ENCODE measurements at regions not wholly inside any gene's neighbourhood (a gene's known extent, or its start where the extent isn't known, plus 50 kb on each side); places are given as distances from the start of the nearest gene placed in this dataset.

DNA sequence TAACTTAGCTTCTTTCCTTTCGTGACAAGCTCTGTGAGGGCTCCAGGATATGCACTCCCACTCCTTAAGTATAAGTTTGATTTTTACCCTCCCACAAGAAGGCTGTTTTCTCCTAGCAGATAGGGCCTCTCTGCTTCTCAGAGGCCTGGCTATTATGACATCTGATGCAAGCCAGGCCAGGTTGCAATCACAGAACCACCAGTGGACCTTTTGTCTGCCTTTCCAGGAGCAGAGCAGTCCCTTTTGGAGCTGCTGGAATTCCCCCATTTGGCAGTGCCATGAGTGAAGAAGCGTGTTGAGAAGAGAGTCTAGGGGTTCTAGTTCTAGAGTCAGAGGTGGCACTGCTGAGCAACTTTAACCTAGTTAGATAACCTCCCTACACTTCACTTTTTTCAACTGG lies 1004.3 kb upstream of the SEMA6D start:
- no peak overlapping the region for H3K27ac ChIP-seq (ENCODE audit: low read depth, low read length)
- no peak overlapping the region for H3K4me3 ChIP-seq (ENCODE audit: low read length)
- Mint-ChIP-seq H3K27ac (no peak overlapping the region), H3K36me3 (no peaks in the 10 kb centered on the region), H3K4me1 (no peaks in the 10 kb centered on the region), H3K9me3 (peaks cover 0 to 21% (median 7%) of the 10 kb centered on the region in 5 donors), H3K27me3 (no peaks in the 10 kb centered on the region), H3K4me3 (no peak overlapping the region)
- no peaks in the 10 kb centered on the region for H3K4me1 ChIP-seq (ENCODE audit: insufficient read depth, low read length)
- DNase-seq: no peak
- POLR2A ChIA-PET: no interaction called here
- no peaks in the 10 kb centered on the region for H3K36me3 ChIP-seq (ENCODE audit: insufficient read depth, low read length)
- no peaks in the 10 kb centered on the region for H3K9me3 ChIP-seq (ENCODE audit: low read length)
- no peaks in the 10 kb centered on the region for H3K27me3 ChIP-seq (ENCODE audit: insufficient read depth, low read length, poor library complexity, severe bottlenecking)
- CTCF ChIA-PET: no interaction called here

GRCh38 chr15:46714950-46715349 lies 1002.4 kb upstream of the SEMA6D start:
- Histone ChIP-seq H3K27me3 (ENCODE audit: insufficient read depth, low read length, poor library complexity, severe bottlenecking) (no peaks in the 10 kb centered on the region), H3K9me3 (ENCODE audit: low read length) (no peaks in the 10 kb centered on the region), H3K4me3 (ENCODE audit: low read length) (no peak overlapping the region), H3K27ac (ENCODE audit: low read depth, low read length) (no peak overlapping the region), H3K36me3 (ENCODE audit: insufficient read depth, low read length) (no peaks in the 10 kb centered on the region), H3K4me1 (ENCODE audit: insufficient read depth, low read length) (no peaks in the 10 kb centered on the region)
- Mint-ChIP-seq H3K9me3 (peaks cover 0 to 27% (median 7%) of the 10 kb centered on the region in 5 donors), H3K27me3 (no peaks in the 10 kb centered on the region), H3K36me3 (no peaks in the 10 kb centered on the region), H3K4me1 (no peaks in the 10 kb centered on the region), H3K27ac (no peak overlapping the region), H3K4me3 (no peak overlapping the region)
- DNase-seq: no peak
- POLR2A ChIA-PET: no interaction called here
- CTCF ChIA-PET: no interaction called here

DNA sequence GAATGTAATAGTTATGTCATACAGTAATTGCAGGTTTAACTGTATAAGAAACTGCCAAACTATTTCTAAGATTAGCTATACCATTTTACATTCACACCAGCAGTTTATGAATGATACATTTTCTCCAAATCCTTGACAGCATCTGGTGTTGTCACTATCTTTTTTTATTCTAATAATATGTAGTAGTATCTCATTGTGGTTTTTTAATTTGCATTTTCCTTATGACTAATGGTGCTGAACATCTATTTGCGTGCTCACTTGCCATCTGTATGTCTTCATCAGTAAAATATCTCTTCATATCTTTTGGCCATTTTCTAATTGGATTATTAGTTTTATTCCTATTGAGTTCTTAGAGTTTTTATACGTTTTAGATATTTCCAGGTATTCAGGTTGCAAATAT lies 994.0 kb upstream of the SEMA6D start:
- Mint-ChIP-seq H3K27me3 (no peaks in the 10 kb centered on the region), H3K27ac (no peak overlapping the region), H3K4me1 (no peaks in the 10 kb centered on the region), H3K36me3 (peaks cover 0 to 2% (median 0%) of the 10 kb centered on the region in 3 donors), H3K9me3 (peaks cover 15 to 52% (median 16%) of the 10 kb centered on the region in 5 donors), H3K4me3 (no peak overlapping the region)
- ChIA-PET CTCF (no interaction called here), POLR2A (no interaction called here)
- no peak overlapping the region for H3K4me3 ChIP-seq (ENCODE audit: low read length)
- H3K27me3 ChIP-seq (ENCODE audit: insufficient read depth, low read length, poor library complexity, severe bottlenecking): no peaks in the 10 kb centered on the region
- no peaks in the 10 kb centered on the region for H3K4me1 ChIP-seq (ENCODE audit: insufficient read depth, low read length)
- no peak for DNase-seq
- H3K27ac ChIP-seq (ENCODE audit: low read depth, low read length): no peak overlapping the region
- no peaks in the 10 kb centered on the region for H3K36me3 ChIP-seq (ENCODE audit: insufficient read depth, low read length)
- no peaks in the 10 kb centered on the region for H3K9me3 ChIP-seq (ENCODE audit: low read length)

GRCh38 chr15:46732060-46732459 lies 985.2 kb upstream of the SEMA6D start:
- Histone ChIP-seq H3K36me3 (ENCODE audit: insufficient read depth, low read length) (no peaks in the 10 kb centered on the region), H3K4me1 (ENCODE audit: insufficient read depth, low read length) (no peaks in the 10 kb centered on the region), H3K9me3 (ENCODE audit: low read length) (peaks cover 4% of the 10 kb centered on the region), H3K27ac (ENCODE audit: low read depth, low read length) (no peak overlapping the region), H3K4me3 (ENCODE audit: low read length) (no peak overlapping the region), H3K27me3 (ENCODE audit: insufficient read depth, low read length, poor library complexity, severe bottlenecking) (no peaks in the 10 kb centered on the region)
- Mint-ChIP-seq H3K4me1 (no peaks in the 10 kb centered on the region), H3K27me3 (no peaks in the 10 kb centered on the region), H3K9me3 (peaks cover 14 to 26% (median 19%) of the 10 kb centered on the region in 5 donors), H3K27ac (no peak overlapping the region), H3K36me3 (peaks cover 0 to 2% (median 0%) of the 10 kb centered on the region in 3 donors), H3K4me3 (no peak overlapping the region)
- POLR2A ChIA-PET: no interaction called here
- DNase-seq: no peak
- CTCF ChIA-PET: no interaction called here

DNA sequence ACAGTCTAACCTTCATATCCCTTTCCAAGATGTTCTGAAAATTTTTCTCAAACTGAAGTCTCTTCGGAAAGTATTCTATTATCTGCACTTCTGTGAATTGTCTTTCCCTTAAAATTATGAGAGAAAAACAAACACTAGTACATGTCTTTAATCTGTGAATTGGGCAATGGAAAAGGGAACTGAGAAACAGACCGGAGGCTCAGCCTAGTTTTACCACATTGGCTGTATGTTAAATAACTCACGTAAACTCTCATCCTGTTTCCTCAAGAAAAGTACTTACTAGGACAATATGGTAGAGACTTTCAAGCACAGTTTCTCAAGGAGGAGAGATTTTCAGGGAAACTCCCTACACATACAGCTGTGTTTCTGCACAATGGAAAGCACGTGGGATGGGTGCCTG lies 982.2 kb upstream of the SEMA6D start:
- Mint-ChIP-seq H3K4me1 (no peaks in the 10 kb centered on the region), H3K9me3 (peaks cover 2 to 20% (median 11%) of the 10 kb centered on the region in 5 donors), H3K27ac (no peak overlapping the region), H3K27me3 (no peaks in the 10 kb centered on the region), H3K36me3 (no peaks in the 10 kb centered on the region), H3K4me3 (no peak overlapping the region)
- ChIA-PET CTCF (no interaction called here), POLR2A (no interaction called here)
- H3K27ac ChIP-seq (ENCODE audit: low read depth, low read length): no peak overlapping the region
- no peaks in the 10 kb centered on the region for H3K36me3 ChIP-seq (ENCODE audit: insufficient read depth, low read length)
- DNase-seq: no peak
- H3K4me3 ChIP-seq (ENCODE audit: low read length): no peak overlapping the region
- no peaks in the 10 kb centered on the region for H3K9me3 ChIP-seq (ENCODE audit: low read length)
- H3K4me1 ChIP-seq (ENCODE audit: insufficient read depth, low read length): no peaks in the 10 kb centered on the region
- no peaks in the 10 kb centered on the region for H3K27me3 ChIP-seq (ENCODE audit: insufficient read depth, low read length, poor library complexity, severe bottlenecking)

DNA sequence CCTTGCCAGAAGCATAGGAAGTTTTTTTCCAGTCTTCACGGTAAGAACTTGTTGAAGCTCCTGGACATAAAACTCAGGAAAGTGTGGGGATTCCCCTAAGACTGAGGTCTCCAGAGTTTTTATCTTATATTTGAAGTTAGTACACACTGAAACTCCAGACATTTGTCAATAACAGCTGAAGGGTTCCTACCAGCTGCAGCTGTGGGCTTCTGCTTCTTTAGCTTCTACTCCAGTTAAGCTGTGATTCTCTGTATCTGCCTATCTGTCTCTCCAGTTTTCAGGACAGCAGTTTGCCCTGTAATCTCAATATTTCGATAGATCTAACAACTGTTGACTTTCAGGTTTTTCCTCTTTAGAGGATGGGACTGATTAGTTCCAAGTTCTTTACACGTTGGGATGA lies 966.0 kb upstream of the SEMA6D start:
- ChIA-PET CTCF (no interaction called here), POLR2A (no interaction called here)
- Histone ChIP-seq H3K27ac (ENCODE audit: low read depth, low read length) (no peak overlapping the region), H3K4me3 (ENCODE audit: low read length) (no peak overlapping the region), H3K9me3 (ENCODE audit: low read length) (no peaks in the 10 kb centered on the region), H3K4me1 (ENCODE audit: insufficient read depth, low read length) (no peaks in the 10 kb centered on the region), H3K36me3 (ENCODE audit: insufficient read depth, low read length) (no peaks in the 10 kb centered on the region), H3K27me3 (ENCODE audit: insufficient read depth, low read length, poor library complexity, severe bottlenecking) (no peaks in the 10 kb centered on the region)
- no peaks in the 10 kb centered on the region for H3K4me1 Mint-ChIP-seq
- no peak for DNase-seq
- H3K27me3 Mint-ChIP-seq: no peaks in the 10 kb centered on the region
- H3K9me3 Mint-ChIP-seq: peaks cover 2 to 15% (median 7%) of the 10 kb centered on the region in 5 donors
- no peaks in the 10 kb centered on the region for H3K36me3 Mint-ChIP-seq
- no peak overlapping the region for H3K4me3 Mint-ChIP-seq
- no peak overlapping the region for H3K27ac Mint-ChIP-seq

DNA sequence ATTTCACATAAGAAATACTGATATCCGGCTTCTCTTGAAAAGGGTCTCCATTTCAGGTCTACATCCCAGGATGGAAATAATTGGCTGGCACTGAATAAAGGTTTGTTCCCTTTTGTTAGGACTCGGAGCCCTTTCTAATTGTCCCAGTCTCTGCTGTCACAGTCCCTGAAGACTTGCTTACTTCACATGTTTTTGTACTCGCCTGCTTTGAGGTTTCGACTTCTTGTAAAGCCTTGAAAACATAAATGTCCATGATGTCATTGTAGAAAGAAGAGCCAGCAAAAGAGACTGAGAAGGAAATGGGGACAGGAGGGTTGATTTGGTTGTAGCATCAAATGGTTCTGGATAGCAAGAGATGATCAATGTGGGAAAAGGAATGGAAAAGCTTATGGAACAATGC lies 963.4 kb upstream of the SEMA6D start:
- Mint-ChIP-seq H3K27ac (no peak overlapping the region), H3K4me1 (no peaks in the 10 kb centered on the region), H3K9me3 (peaks cover 2 to 24% (median 12%) of the 10 kb centered on the region in 5 donors), H3K36me3 (no peaks in the 10 kb centered on the region), H3K4me3 (no peak overlapping the region), H3K27me3 (no peaks in the 10 kb centered on the region)
- ChIA-PET POLR2A (no interaction called here), CTCF (interaction anchor here (0.9 kb wide), 1 partner anchor 10 kb away, joined by 3 read pairs; no protein-coding TSS in a partner anchor)
- no peaks in the 10 kb centered on the region for H3K36me3 ChIP-seq (ENCODE audit: insufficient read depth, low read length)
- no peak for DNase-seq
- H3K4me3 ChIP-seq (ENCODE audit: low read length): no peak overlapping the region
- no peak overlapping the region for H3K27ac ChIP-seq (ENCODE audit: low read depth, low read length)
- no peaks in the 10 kb centered on the region for H3K27me3 ChIP-seq (ENCODE audit: insufficient read depth, low read length, poor library complexity, severe bottlenecking)
- no peaks in the 10 kb centered on the region for H3K4me1 ChIP-seq (ENCODE audit: insufficient read depth, low read length)
- H3K9me3 ChIP-seq (ENCODE audit: low read length): no peaks in the 10 kb centered on the region

- Mint-ChIP-seq H3K27me3 (no peaks in the 10 kb centered on the region), H3K4me1 (no peaks in the 10 kb centered on the region), H3K36me3 (no peaks in the 10 kb centered on the region), H3K9me3 (peaks cover 6 to 26% (median 13%) of the 10 kb centered on the region in 5 donors), H3K27ac (no peak overlapping the region), H3K4me3 (no peak overlapping the region)
- H3K9me3 ChIP-seq (ENCODE audit: low read length): no peaks in the 10 kb centered on the region
- POLR2A ChIA-PET: no interaction called here
- no peak overlapping the region for H3K4me3 ChIP-seq (ENCODE audit: low read length)
- no peak overlapping the region for H3K27ac ChIP-seq (ENCODE audit: low read depth, low read length)
- no peaks in the 10 kb centered on the region for H3K36me3 ChIP-seq (ENCODE audit: insufficient read depth, low read length)
- no peaks in the 10 kb centered on the region for H3K4me1 ChIP-seq (ENCODE audit: insufficient read depth, low read length)
- no peak for DNase-seq
- H3K27me3 ChIP-seq (ENCODE audit: insufficient read depth, low read length, poor library complexity, severe bottlenecking): no peaks in the 10 kb centered on the region
- CTCF ChIA-PET: no interaction called here
Observed at GRCh38 chr15:46763091-46763490, 954.2 kb upstream of the SEMA6D start.

DNA sequence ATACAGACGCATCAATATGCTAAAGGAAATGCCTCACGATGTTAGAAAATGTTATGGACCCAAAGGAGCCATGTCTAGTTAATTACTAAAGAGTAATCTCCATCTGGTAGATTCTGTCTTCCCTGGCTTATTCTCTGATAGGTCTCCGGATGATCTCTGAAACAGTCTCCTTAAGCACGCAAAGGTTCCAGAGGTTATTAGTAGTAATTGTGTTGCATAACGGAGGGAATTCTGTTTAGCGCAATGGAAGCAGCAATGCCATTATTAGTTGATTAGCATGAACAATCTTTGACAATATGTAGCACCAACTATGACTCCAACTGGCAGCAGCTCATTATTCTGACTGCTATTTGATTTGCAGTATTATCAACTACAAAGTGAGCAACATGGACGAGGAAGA lies 952.5 kb upstream of the SEMA6D start:
- H3K9me3 ChIP-seq (ENCODE audit: low read length): no peaks in the 10 kb centered on the region
- peaks cover 18 to 31% (median 20%) of the 10 kb centered on the region in 5 donors for H3K9me3 Mint-ChIP-seq
- H3K27me3 Mint-ChIP-seq: no peaks in the 10 kb centered on the region
- DNase-seq: no peak
- POLR2A ChIA-PET: no interaction called here
- no peak overlapping the region for H3K4me3 Mint-ChIP-seq
- CTCF ChIA-PET: no interaction called here
- H3K4me3 ChIP-seq (ENCODE audit: low read length): no peak overlapping the region
- H3K27ac ChIP-seq (ENCODE audit: low read depth, low read length): no peak overlapping the region
- H3K4me1 ChIP-seq (ENCODE audit: insufficient read depth, low read length): no peaks in the 10 kb centered on the region
- no peak overlapping the region for H3K27ac Mint-ChIP-seq
- no peaks in the 10 kb centered on the region for H3K36me3 ChIP-seq (ENCODE audit: insufficient read depth, low read length)
- H3K4me1 Mint-ChIP-seq: no peaks in the 10 kb centered on the region
- H3K27me3 ChIP-seq (ENCODE audit: insufficient read depth, low read length, poor library complexity, severe bottlenecking): no peaks in the 10 kb centered on the region
- no peaks in the 10 kb centered on the region for H3K36me3 Mint-ChIP-seq

Data from CD8-positive, alpha-beta memory T cell (primary cell).